H1 (cell line): ENCODE measurements at regions not wholly inside any gene's neighbourhood (a gene's known extent, or its start where the extent isn't known, plus 50 kb on each side); places are given as distances from the start of the nearest gene placed in this dataset.

Experiments
- CTCF ChIA-PET: fragments of 300-600 bp; sonication (Branson Sonifier 250); formaldehyde crosslinking; loops from one replicate; lab custom pipeline; 2021; ENCODE audit not compliant: partially characterized antibody; lab: Charles Lee
- POLR2A ChIA-PET: fragments of 300-600 bp; sonication (Branson Sonifier 250); formaldehyde crosslinking; loops from one replicate; lab custom pipeline; 2021; ENCODE audit warnings: inconsistent platforms; ENCODE audit not compliant: partially characterized antibody; lab: Charles Lee
- DNase-seq, 2 experiments: peaks; one replicate each; pipeline versions ENCODE4 v3.0.0 to v3.0.0-alpha.2; 2010 to 2022; ENCODE audit warnings: low spot score in 2 of 2, low read depth in 1 of 2, mixed read lengths in 1 of 2
- FAIRE-seq: peaks from 2 replicates; lab custom pipeline; 2011; peaks lifted over from hg19 to GRCh38; lab: Jason Lieb, UNC
- H2AFZ ChIP-seq: 2 replicates; pipeline ENCODE4 v1.8.1; 2012; ENCODE audit warnings: low read length, inconsistent platforms
- H2AK5ac ChIP-seq: 2 replicates; pipeline ENCODE4 v1.6.1; 2013; ENCODE audit warnings: low read depth, low read length
- H2BK120ac ChIP-seq: replicated peaks from 2 replicates; pipeline ENCODE3; 2013; ENCODE audit warnings: low read depth, low read length, inconsistent platforms
- H2BK12ac ChIP-seq: 2 replicates; pipeline ENCODE4 v1.6.1; 2013; ENCODE audit warnings: low read depth, low read length
- H2BK15ac ChIP-seq: 2 replicates; pipeline ENCODE4 v1.6.1; 2013; ENCODE audit warnings: low read length
- H2BK20ac ChIP-seq: 2 replicates; pipeline ENCODE4 v1.6.1; 2013; ENCODE audit warnings: low read length
- H2BK5ac ChIP-seq: 2 replicates; pipeline ENCODE4 v1.6.1; 2013; ENCODE audit warnings: low read depth, low read length
- H3K14ac ChIP-seq: 2 replicates; pipeline ENCODE4 v1.6.1; 2013; ENCODE audit warnings: inconsistent platforms; ENCODE audit not compliant: insufficient read length
- H3K18ac ChIP-seq: 2 replicates; pipeline ENCODE4 v1.6.1; 2013; ENCODE audit warnings: low read length; ENCODE audit errors: extremely low read depth
- H3K23ac ChIP-seq: 2 replicates; pipeline ENCODE4 v1.6.1; 2013; ENCODE audit warnings: inconsistent platforms; ENCODE audit not compliant: insufficient read length
- H3K23me2 ChIP-seq: 2 replicates; pipeline ENCODE4 v1.6.1; 2013; ENCODE audit warnings: low read depth, low read length
- H3K27ac ChIP-seq: 2 replicates; pipeline ENCODE4 v1.6.1; 2011; ENCODE audit warnings: low read depth, low read length, inconsistent platforms
- H3K27me3 ChIP-seq, 4 experiments: replicated peaks in 1 of 4; 1 replicate in 1 of 4; 2 replicates in 3 of 4; pipeline versions ENCODE4 v1.6.1 to v1.8.1; 2011 to 2013; ENCODE audit warnings: low read length in 3 of 4, mild to moderate bottlenecking in 3 of 4, inconsistent platforms in 2 of 4, mixed read lengths in 2 of 4, moderate library complexity in 1 of 4; ENCODE audit not compliant: control insufficient read depth in 3 of 4, insufficient read depth in 3 of 4; ENCODE audit errors: extremely low read depth in 1 of 4
- H3K36me3 ChIP-seq, 4 experiments: 2 replicates each; pipeline versions ENCODE4 v1.6.1 to v1.8.1; 2011 to 2013; ENCODE audit warnings: mild to moderate bottlenecking in 4 of 4, low read length in 3 of 4, moderate library complexity in 2 of 4, control low read depth in 1 of 4, inconsistent platforms in 1 of 4; ENCODE audit not compliant: insufficient read depth in 4 of 4, control insufficient read depth in 2 of 4
- H3K4ac ChIP-seq: replicated peaks from 2 replicates; pipeline ENCODE3; 2013; ENCODE audit warnings: low read length, low read depth, mixed read lengths, inconsistent platforms; ENCODE audit not compliant: insufficient read length
- H3K4me1 ChIP-seq, 4 experiments: replicated peaks in 1 of 4; 1 replicate in 1 of 4; 2 replicates in 3 of 4; pipeline versions ENCODE4 v1.6.1 to v1.8.1; 2011 to 2013; ENCODE audit warnings: low read length in 3 of 4, inconsistent platforms in 2 of 4, mixed read lengths in 1 of 4; ENCODE audit not compliant: insufficient read depth in 4 of 4, control insufficient read depth in 3 of 4
- H3K4me2 ChIP-seq, 2 experiments: 2 replicates each; pipeline versions ENCODE4 v1.6.1 to v1.8.1; 2011 to 2013; ENCODE audit warnings: low read depth in 2 of 2, low read length in 2 of 2, control low read depth in 1 of 2, inconsistent platforms in 1 of 2, mild to moderate bottlenecking in 1 of 2; ENCODE audit not compliant: insufficient read depth in 1 of 2
- H3K4me3 ChIP-seq, 4 experiments: fragments of 200-600, 300-600 bp in 1 of 4; sonication (generic), shearing (Covaris generic), sonication (Bioruptor Twin) in 1 of 4; 2 replicates each; pipeline versions ENCODE4 v1.5.1 to v1.8.1; 2011 to 2016; ENCODE audit warnings: low read length in 4 of 4, low read depth in 3 of 4, control low read depth in 2 of 4, inconsistent platforms in 2 of 4, mild to moderate bottlenecking in 2 of 4, mixed read lengths in 1 of 4, moderate library complexity in 1 of 4; ENCODE audit not compliant: insufficient read depth in 2 of 4; ENCODE audit errors: extremely low read depth in 1 of 4
- H3K56ac ChIP-seq: replicated peaks from 2 replicates; pipeline ENCODE3; 2013; ENCODE audit warnings: low read depth, mild to moderate bottlenecking, mixed read lengths, low read length, inconsistent platforms; ENCODE audit not compliant: insufficient read length
- H3K79me1 ChIP-seq: 2 replicates; pipeline ENCODE4 v1.6.1; 2013; ENCODE audit warnings: low read depth, low read length, control low read depth
- H3K79me2 ChIP-seq, 2 experiments: 2 replicates each; pipeline versions ENCODE4 v1.6.1 to v1.8.1; 2012 to 2013; ENCODE audit warnings: low read length in 2 of 2, mild to moderate bottlenecking in 2 of 2, inconsistent platforms in 1 of 2; ENCODE audit not compliant: insufficient read depth in 2 of 2, control insufficient read depth in 1 of 2
- H3K9ac ChIP-seq, 4 experiments: replicated peaks in 1 of 4; 1 replicate in 1 of 4; 2 replicates in 3 of 4; pipeline versions ENCODE4 v1.6.1 to v1.8.1; 2011 to 2013; ENCODE audit warnings: low read depth in 3 of 4, low read length in 3 of 4, control low read depth in 2 of 4, mild to moderate bottlenecking in 2 of 4, moderate library complexity in 2 of 4, inconsistent platforms in 1 of 4; ENCODE audit errors: extremely low read depth in 1 of 4
- H3K9me3 ChIP-seq, 2 experiments: 2 replicates each; pipeline versions ENCODE4 v1.6.1 to v1.8.1; 2012 to 2013; ENCODE audit warnings: mild to moderate bottlenecking in 2 of 2, moderate library complexity in 2 of 2, control low read depth in 1 of 2, inconsistent platforms in 1 of 2, low read depth in 1 of 2, low read length in 1 of 2, mixed read lengths in 1 of 2; ENCODE audit not compliant: insufficient read depth in 2 of 2
- H4K20me1 ChIP-seq, 2 experiments: replicated peaks in 1 of 2; 2 replicates each; pipeline versions ENCODE3 to v1.8.1; 2011 to 2013; ENCODE audit warnings: inconsistent platforms in 2 of 2, low read length in 2 of 2, mild to moderate bottlenecking in 1 of 2; ENCODE audit not compliant: insufficient read depth in 2 of 2, control insufficient read depth in 1 of 2
- H4K5ac ChIP-seq: 2 replicates; pipeline ENCODE4 v1.6.1; 2013; ENCODE audit warnings: low read length, low read depth, mixed read lengths, inconsistent platforms; ENCODE audit not compliant: insufficient read length
- H4K8ac ChIP-seq: 2 replicates; pipeline ENCODE4 v1.8.0; 2013; ENCODE audit warnings: mild to moderate bottlenecking, moderate library complexity, low read length, inconsistent platforms; ENCODE audit not compliant: insufficient read depth; ENCODE audit errors: extremely low read depth
- H4K91ac ChIP-seq: replicated peaks from 2 replicates; pipeline ENCODE3; 2013; ENCODE audit warnings: low read length, mixed read lengths, inconsistent platforms; ENCODE audit not compliant: insufficient read length
- ASH2L ChIP-seq: fragments of 200-600, 300-600 bp; sonication (generic); IDR thresholded peaks from one replicate; pipeline ENCODE4 v1.7.1; 2017; ENCODE audit warnings: low read length
- FOSL1 ChIP-seq: IDR thresholded peaks from 2 replicates; pipeline ENCODE4 v1.6.1; 2011; ENCODE audit warnings: mild to moderate bottlenecking, low read depth, low read length, moderate library complexity; ENCODE audit not compliant: insufficient read depth
- GABPA ChIP-seq: IDR thresholded peaks from 2 replicates; pipeline ENCODE4 v1.6.1; 2011; ENCODE audit warnings: mild to moderate bottlenecking, low read length, moderate library complexity, borderline replicate concordance; ENCODE audit not compliant: insufficient read depth
- JUND ChIP-seq: IDR thresholded peaks from 2 replicates; pipeline ENCODE4 v1.6.1; 2011; ENCODE audit warnings: mild to moderate bottlenecking, improper control_type of control experiment, low read length
- KDM1A ChIP-seq: fragments of 200-600, 300-600 bp; sonication (generic); IDR thresholded peaks from 2 replicates; pipeline ENCODE4 v1.7.1; 2016; ENCODE audit warnings: mild to moderate bottlenecking, low read length, borderline replicate concordance
- SUZ12 ChIP-seq: fragments of 200-600 bp; sonication (generic); IDR thresholded peaks from 2 replicates; pipeline ENCODE4 v1.6.1; 2012; ENCODE audit warnings: mild to moderate bottlenecking, inconsistent platforms, low read length, moderate library complexity, mixed read lengths
- ZNF274 ChIP-seq: IDR thresholded peaks from 2 replicates; pipeline ENCODE4 v1.7.0; 2012; ENCODE audit warnings: low read length, borderline replicate concordance; ENCODE audit errors: extremely low read depth
- WGBS, 2 experiments: shearing (Covaris generic) in 1 of 2; methylation state at CpG; one replicate each; pipeline versions ENCODE4 v1.1.6 to v1.1.7; 2013 to 2015; ENCODE audit warnings: low lambda C conversion rate in 2 of 2, mixed read lengths in 2 of 2, inconsistent platforms in 1 of 2, low coverage in 1 of 2, missing lambda C conversion rate in 1 of 2; ENCODE audit not compliant: insufficient replicate concordance in 2 of 2, insufficient coverage in 1 of 2, insufficient read length in 1 of 2; ENCODE audit errors: extremely low coverage in 1 of 2, missing lambda C conversion rate in 1 of 2; 5-methylcytosine and 5-hydroxymethylcytosine counted together

- peak overlapping the region in 1 of 2 experiments; percentile 38; a peak in 2 of 4 replicates for H3K4me2 ChIP-seq
- H4K5ac ChIP-seq: no peak overlapping the region
- H2AK5ac ChIP-seq: no peak overlapping the region
- H3K9me3 ChIP-seq: no peaks in the 10 kb centered on the region
- POLR2A ChIA-PET: no interaction called here
- no peaks in the 10 kb centered on the region for H3K36me3 ChIP-seq
- no peak overlapping the region for H3K23ac ChIP-seq
- no peak overlapping the region for H2AFZ ChIP-seq
- no peaks in the 10 kb centered on the region for H4K20me1 ChIP-seq
- H3K27ac ChIP-seq: no peak overlapping the region
- no peak for DNase-seq
- no peak overlapping the region for H3K9ac ChIP-seq
- no peak overlapping the region for H3K14ac ChIP-seq
- no peak overlapping the region for H2BK120ac ChIP-seq
- no peak overlapping the region for H2BK15ac ChIP-seq
- H3K18ac ChIP-seq: no peak overlapping the region
- TF ChIP-seq SUZ12 (no peak), JUND (no peak), ZNF274 (no peak), GABPA (no peak), ASH2L (no peak), KDM1A (no peak), FOSL1 (no peak)
- 40% methylated on average over 1 of the region's 1 CpG; no CpG with 5 or more reads in 1 of the 2 experiments for WGBS, 2 experiments
- no peaks in the 10 kb centered on the region for H3K23me2 ChIP-seq
- H4K8ac ChIP-seq: no peak overlapping the region
- H3K79me2 ChIP-seq: no peaks in the 10 kb centered on the region
- H3K27me3 ChIP-seq: peaks cover 0 to 2% (median 0%) of the 10 kb centered on the region in 4 experiments; a peak in 3 of 7 replicates
- H3K56ac ChIP-seq: no peak overlapping the region
- no peaks in the 10 kb centered on the region for H3K4me1 ChIP-seq
- H3K79me1 ChIP-seq: no peaks in the 10 kb centered on the region
- CTCF ChIA-PET: interaction anchor here (0.7 kb wide), 1 partner anchor 120 kb away, joined by 3 read pairs; no protein-coding TSS in a partner anchor
- H2BK20ac ChIP-seq: no peak overlapping the region
- H2BK5ac ChIP-seq: no peak overlapping the region
- FAIRE-seq: no peak
- H2BK12ac ChIP-seq: no peak overlapping the region
- no peak overlapping the region for H3K4ac ChIP-seq
- no peak overlapping the region for H4K91ac ChIP-seq
- H3K4me3 ChIP-seq: peak overlapping the region in 1 of 4 experiments; percentile 30; a peak in 1 of 8 replicates
Observed at GRCh38 chrX:10310511-10310910, 153.7 kb downstream of the CLCN4 start.
